Mesendoderm (in vitro differentiated cells): ENCODE measurements at regions not wholly inside any gene's neighbourhood (a gene's known extent, or its start where the extent isn't known, plus 50 kb on each side); places are given as distances from the start of the nearest gene placed in this dataset.

Experiments
- DNase-seq: peaks from one replicate; pipeline ENCODE4 v3.0.0; 2013
- H2AK5ac ChIP-seq: 2 replicates; pipeline ENCODE4 v1.6.1; 2013; ENCODE audit warnings: low read length, inconsistent platforms
- H2BK120ac ChIP-seq: 2 replicates; pipeline ENCODE4 v1.6.1; 2013; ENCODE audit warnings: low read depth, mild to moderate bottlenecking, low read length, moderate library complexity, mixed read lengths
- H2BK15ac ChIP-seq: replicated peaks from 2 replicates; pipeline ENCODE4 v1.6.1; 2013; ENCODE audit warnings: low read depth, mild to moderate bottlenecking, moderate library complexity
- H2BK5ac ChIP-seq: 2 replicates; pipeline ENCODE4 v1.6.1; 2013; ENCODE audit warnings: low read length, inconsistent platforms
- H3K18ac ChIP-seq: 2 replicates; pipeline ENCODE4 v1.6.1; 2013; ENCODE audit warnings: mild to moderate bottlenecking, low read length, mixed read lengths
- H3K23ac ChIP-seq: one replicate; pipeline ENCODE4 v1.6.1; 2013; ENCODE audit warnings: low read length
- H3K27ac ChIP-seq: 2 replicates; pipeline ENCODE4 v1.5.1; 2013; ENCODE audit warnings: low read depth, mild to moderate bottlenecking, inconsistent platforms, low read length, moderate library complexity
- H3K27me3 ChIP-seq: 2 replicates; pipeline ENCODE4 v1.6.1; 2013; ENCODE audit warnings: low read length, control low read depth, mild to moderate bottlenecking, inconsistent platforms; ENCODE audit not compliant: insufficient read depth, poor library complexity
- H3K36me3 ChIP-seq: 2 replicates; pipeline ENCODE4 v1.6.1; 2013; ENCODE audit warnings: low read length, inconsistent platforms; ENCODE audit not compliant: control insufficient read depth, insufficient read depth
- H3K4ac ChIP-seq: one replicate; pipeline ENCODE4 v1.6.1; 2013; ENCODE audit warnings: low read depth, mild to moderate bottlenecking, low read length, moderate library complexity
- H3K4me1 ChIP-seq: 2 replicates; pipeline ENCODE4 v1.6.1; 2013; ENCODE audit warnings: low read depth, low read length, inconsistent platforms; ENCODE audit not compliant: control insufficient read depth
- H3K4me2 ChIP-seq: 2 replicates; pipeline ENCODE4 v1.6.1; 2013; ENCODE audit warnings: low read length
- H3K4me3 ChIP-seq: 2 replicates; pipeline ENCODE4 v1.5.1; 2013; ENCODE audit warnings: mild to moderate bottlenecking, low read length
- H3K56ac ChIP-seq: one replicate; pipeline ENCODE4 v1.6.1; 2013; ENCODE audit warnings: low read length
- H3K79me1 ChIP-seq: 2 replicates; pipeline ENCODE4 v1.6.1; 2013; ENCODE audit warnings: low read length, inconsistent platforms
- H3K79me2 ChIP-seq: 2 replicates; pipeline ENCODE4 v1.6.1; 2013; ENCODE audit warnings: mild to moderate bottlenecking, low read length; ENCODE audit not compliant: control insufficient read depth, insufficient read depth
- H3K9ac ChIP-seq: 2 replicates; pipeline ENCODE4 v1.6.1; 2013; ENCODE audit warnings: low read length, inconsistent platforms
- H4K5ac ChIP-seq: one replicate; pipeline ENCODE4 v1.6.1; 2013; ENCODE audit warnings: low read length
- H4K8ac ChIP-seq: one replicate; pipeline ENCODE4 v1.6.1; 2013; ENCODE audit warnings: low read depth, mild to moderate bottlenecking, control low read depth, low read length, moderate library complexity
- WGBS: extraction: QIAGEN DNeasy Blood & Tissue Kit; methylation state at CpG from one replicate; pipeline ENCODE4 v1.1.7; 2013; ENCODE audit warnings: low lambda C conversion rate, missing lambda C conversion rate; ENCODE audit not compliant: insufficient coverage; ENCODE audit errors: extremely low coverage; 5-methylcytosine and 5-hydroxymethylcytosine counted together

DNA sequence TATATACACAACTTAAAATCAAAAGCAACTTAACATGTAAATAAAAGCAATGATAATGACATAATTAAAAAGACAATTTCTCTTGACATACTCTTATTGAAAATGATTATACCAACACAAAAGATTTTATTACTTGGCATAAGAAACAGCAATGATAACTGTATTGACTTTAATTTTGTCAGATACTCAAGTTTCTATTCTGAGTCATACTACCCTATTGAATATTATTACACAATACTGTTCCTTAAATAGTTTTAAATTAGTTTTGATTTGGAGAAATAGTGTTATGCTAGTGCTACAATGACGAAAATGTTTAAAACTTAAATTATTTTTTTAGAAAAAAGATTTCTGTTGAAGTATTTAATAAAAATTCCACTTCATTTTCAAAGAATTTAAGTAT lies 1319.3 kb upstream of the C9orf72 start:
- Histone ChIP-seq H2BK15ac (no peak overlapping the region), H3K4me2 (no peak overlapping the region), H3K4me3 (no peak overlapping the region), H3K18ac (no peak overlapping the region), H3K4ac (no peak overlapping the region), H3K9ac (no peak overlapping the region), H3K23ac (no peak overlapping the region), H3K79me1 (no peaks in the 10 kb centered on the region), H2AK5ac (no peak overlapping the region), H3K79me2 (no peaks in the 10 kb centered on the region), H2BK5ac (no peak overlapping the region), H3K4me1 (no peaks in the 10 kb centered on the region), H3K27me3 (no peaks in the 10 kb centered on the region), H4K5ac (no peak overlapping the region), H4K8ac (no peak overlapping the region), H3K56ac (no peak overlapping the region), H2BK120ac (no peak overlapping the region), H3K27ac (no peak overlapping the region), H3K36me3 (no peaks in the 10 kb centered on the region)
- no peak for DNase-seq
- WGBS = 100% methylated on average over 1 of the region's 1 CpG

DNA sequence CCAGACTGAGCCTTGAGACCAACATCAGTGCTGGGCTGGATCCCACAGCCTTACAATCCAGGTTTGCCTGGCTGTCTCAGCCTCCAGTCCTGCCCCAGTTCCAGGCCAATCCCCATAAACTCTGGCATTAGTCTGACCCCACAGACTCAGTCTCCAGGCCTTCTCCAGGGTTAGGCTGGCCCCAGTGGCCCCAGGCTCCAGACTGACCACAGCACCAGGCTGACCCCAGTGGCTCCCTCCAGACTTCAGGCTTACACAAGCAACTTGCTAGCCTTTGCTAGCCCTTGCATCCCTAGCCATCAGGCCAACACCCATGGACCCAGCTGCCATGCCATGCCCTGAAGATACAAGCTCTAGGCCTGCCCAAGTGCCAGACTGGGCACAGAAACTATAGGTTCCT lies 1326.0 kb upstream of the C9orf72 start:
- H3K36me3 ChIP-seq = no peaks in the 10 kb centered on the region
- H3K56ac ChIP-seq = no peak overlapping the region
- H3K4me3 ChIP-seq = no peak overlapping the region
- no peak for DNase-seq
- H4K5ac ChIP-seq = no peak overlapping the region
- no peak overlapping the region for H3K9ac ChIP-seq
- H4K8ac ChIP-seq = no peak overlapping the region
- H2AK5ac ChIP-seq = no peak overlapping the region
- H3K18ac ChIP-seq = no peak overlapping the region
- no peak overlapping the region for H2BK120ac ChIP-seq
- H3K27ac ChIP-seq = no peak overlapping the region
- H3K27me3 ChIP-seq = no peaks in the 10 kb centered on the region
- no peaks in the 10 kb centered on the region for H3K79me1 ChIP-seq
- H3K4me2 ChIP-seq = no peak overlapping the region
- H3K23ac ChIP-seq = no peak overlapping the region
- no peak overlapping the region for H2BK15ac ChIP-seq
- H3K4ac ChIP-seq = no peak overlapping the region
- H2BK5ac ChIP-seq = no peak overlapping the region
- no peaks in the 10 kb centered on the region for H3K79me2 ChIP-seq
- H3K4me1 ChIP-seq = no peaks in the 10 kb centered on the region

DNA sequence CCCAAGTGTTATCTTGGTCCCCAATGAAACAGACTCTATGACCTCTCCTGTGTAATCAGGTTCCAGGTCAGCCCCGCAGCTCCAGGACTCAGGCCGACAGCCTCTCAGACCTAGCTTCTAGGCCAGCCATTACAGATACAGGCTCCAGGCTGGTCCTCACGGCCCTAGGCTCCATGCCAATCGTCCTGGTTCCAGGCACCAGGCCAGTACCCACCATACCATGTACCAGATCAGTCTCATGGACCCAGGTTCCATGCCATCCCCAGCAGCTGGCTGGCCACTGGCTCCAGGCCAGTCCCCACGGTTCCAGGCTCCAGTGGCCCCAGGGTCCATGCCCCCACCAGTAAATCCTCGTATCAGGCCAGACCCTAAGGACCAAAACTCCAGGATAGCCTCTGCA lies 1326.6 kb upstream of the C9orf72 start:
- Histone ChIP-seq H3K79me1 (no peaks in the 10 kb centered on the region), H4K5ac (no peak overlapping the region), H3K9ac (no peak overlapping the region), H4K8ac (no peak overlapping the region), H3K4me3 (no peak overlapping the region), H2BK15ac (no peak overlapping the region), H2BK5ac (no peak overlapping the region), H3K23ac (no peak overlapping the region), H3K36me3 (no peaks in the 10 kb centered on the region), H3K4ac (no peak overlapping the region), H3K27ac (no peak overlapping the region), H2BK120ac (no peak overlapping the region), H3K4me1 (no peaks in the 10 kb centered on the region), H3K4me2 (no peak overlapping the region), H2AK5ac (no peak overlapping the region), H3K56ac (no peak overlapping the region), H3K79me2 (no peaks in the 10 kb centered on the region), H3K27me3 (no peaks in the 10 kb centered on the region), H3K18ac (no peak overlapping the region)
- no peak for DNase-seq
- WGBS = no CpG with 5 or more reads among the region's 6 CpGs

DNA sequence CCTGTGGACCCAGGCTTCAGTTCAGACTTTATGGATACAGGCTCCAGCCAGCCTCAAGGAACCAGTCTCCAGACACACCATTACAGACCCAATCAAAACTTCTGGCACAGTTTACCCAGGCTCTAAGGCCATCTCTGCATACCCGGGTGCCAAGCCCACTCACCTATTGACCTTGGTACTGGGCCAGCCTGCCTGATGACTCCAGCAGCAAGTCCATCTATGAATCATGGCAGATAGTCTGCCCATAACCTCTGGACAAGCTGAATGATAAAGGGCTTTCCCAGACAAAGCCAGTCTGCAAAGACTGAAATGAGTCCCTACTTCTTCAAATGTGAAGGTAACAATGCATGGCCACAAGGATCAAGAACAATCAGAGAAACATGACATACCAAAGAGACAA lies 1327.1 kb upstream of the C9orf72 start:
- H3K56ac ChIP-seq = no peak overlapping the region
- H4K5ac ChIP-seq = no peak overlapping the region
- H2BK120ac ChIP-seq = no peak overlapping the region
- H3K23ac ChIP-seq = no peak overlapping the region
- no peak overlapping the region for H3K27ac ChIP-seq
- no peak overlapping the region for H3K9ac ChIP-seq
- no peak overlapping the region for H3K4me2 ChIP-seq
- DNase-seq = no peak
- no peak overlapping the region for H2AK5ac ChIP-seq
- H3K79me1 ChIP-seq = no peaks in the 10 kb centered on the region
- no peaks in the 10 kb centered on the region for H3K79me2 ChIP-seq
- H3K4ac ChIP-seq = no peak overlapping the region
- no peak overlapping the region for H3K18ac ChIP-seq
- no CpG with 5 or more reads among the region's 1 CpG for WGBS
- H4K8ac ChIP-seq = no peak overlapping the region
- no peak overlapping the region for H2BK15ac ChIP-seq
- no peaks in the 10 kb centered on the region for H3K36me3 ChIP-seq
- no peaks in the 10 kb centered on the region for H3K27me3 ChIP-seq
- H2BK5ac ChIP-seq = no peak overlapping the region
- no peaks in the 10 kb centered on the region for H3K4me1 ChIP-seq
- no peak overlapping the region for H3K4me3 ChIP-seq

DNA sequence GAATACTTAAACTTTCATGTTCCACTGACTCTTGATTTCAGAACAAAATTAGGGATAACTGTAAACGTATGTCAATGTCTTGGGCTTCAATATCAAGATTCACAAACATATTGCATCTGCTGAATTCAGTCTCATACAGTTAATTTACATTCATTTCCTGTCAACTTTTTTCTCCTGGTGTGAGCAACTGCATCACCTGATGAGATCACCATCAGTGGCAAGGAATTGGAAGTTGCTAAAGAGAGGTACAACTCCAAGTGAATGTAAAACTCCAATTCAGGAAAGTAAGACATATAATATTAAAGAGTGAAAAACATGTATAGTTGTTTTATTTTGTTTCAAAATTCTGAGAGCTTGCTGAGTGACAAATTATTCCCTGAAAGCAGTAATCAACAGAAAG lies 1336.2 kb upstream of the C9orf72 start:
- H3K56ac ChIP-seq = no peak overlapping the region

DNA sequence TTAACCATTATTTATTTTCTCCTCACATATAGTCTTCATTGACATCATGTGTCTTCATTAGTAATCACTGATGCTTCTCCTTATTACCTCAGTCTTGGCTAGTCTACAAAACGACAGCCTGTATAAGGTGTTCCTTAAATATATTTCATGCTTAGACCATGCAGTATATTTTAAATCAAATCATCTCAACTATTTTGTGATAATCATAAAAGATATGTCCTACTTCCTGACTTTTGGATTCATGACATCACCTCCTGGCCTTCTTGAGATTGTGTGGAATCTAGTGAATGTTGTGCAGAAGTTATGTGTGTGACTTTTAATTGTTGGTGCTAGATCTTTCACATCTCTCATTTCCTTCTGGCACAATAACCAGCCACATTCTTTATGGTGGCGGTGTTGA lies 1339.3 kb upstream of the C9orf72 start:
- Histone ChIP-seq H4K8ac (no peak overlapping the region), H3K79me2 (no peaks in the 10 kb centered on the region), H3K4me2 (no peak overlapping the region), H3K36me3 (no peaks in the 10 kb centered on the region), H3K79me1 (no peaks in the 10 kb centered on the region), H3K4me3 (no peak overlapping the region), H2BK120ac (no peak overlapping the region), H3K4me1 (no peaks in the 10 kb centered on the region), H3K27me3 (no peaks in the 10 kb centered on the region), H3K27ac (no peak overlapping the region), H4K5ac (no peak overlapping the region), H3K9ac (no peak overlapping the region), H2BK15ac (no peak overlapping the region), H2AK5ac (no peak overlapping the region), H3K18ac (no peak overlapping the region), H3K4ac (no peak overlapping the region), H3K23ac (no peak overlapping the region), H2BK5ac (no peak overlapping the region), H3K56ac (no peak overlapping the region)
- no CpG with 5 or more reads among the region's 2 CpGs for WGBS
- DNase-seq = no peak

More for the DNA sequence above, 1336.2 kb upstream of the C9orf72 start:
- no peak overlapping the region for H2BK120ac ChIP-seq
- no peak for DNase-seq
- no peak overlapping the region for H4K5ac ChIP-seq
- H3K4me3 ChIP-seq = no peak overlapping the region
- no peak overlapping the region for H3K23ac ChIP-seq
- H3K36me3 ChIP-seq = no peaks in the 10 kb centered on the region
- H2BK15ac ChIP-seq = no peak overlapping the region
- H3K27ac ChIP-seq = no peak overlapping the region
- no CpG with 5 or more reads among the region's 1 CpG for WGBS
- H3K79me1 ChIP-seq = no peaks in the 10 kb centered on the region
- H3K18ac ChIP-seq = no peak overlapping the region
- H2AK5ac ChIP-seq = no peak overlapping the region
- no peaks in the 10 kb centered on the region for H3K79me2 ChIP-seq
- no peak overlapping the region for H4K8ac ChIP-seq
- H3K4me1 ChIP-seq = no peaks in the 10 kb centered on the region
- H3K4me2 ChIP-seq = no peak overlapping the region
- H3K9ac ChIP-seq = no peak overlapping the region
- H2BK5ac ChIP-seq = no peak overlapping the region
- no peaks in the 10 kb centered on the region for H3K27me3 ChIP-seq
- H3K4ac ChIP-seq = no peak overlapping the region
